HG03442 (cell line): ENCODE measurements at regions not wholly inside any gene's neighbourhood (a gene's known extent, or its start where the extent isn't known, plus 50 kb on each side); places are given as distances from the start of the nearest gene placed in this dataset.
"Not testable (repeated sequence)": the region's sequence is repeated elsewhere in the genome, so short reads cannot be mapped to it uniquely, and the experiment has no call there.

ENCODE experiments used
- ATAC-seq: cut with Tn5 transposase; IDR thresholded peaks from one replicate; pipeline ENCODE4 v1.9.1; 2021; ENCODE audit warnings: mild to moderate bottlenecking, moderate library complexity; ENCODE audit not compliant: unreplicated experiment

DNA sequence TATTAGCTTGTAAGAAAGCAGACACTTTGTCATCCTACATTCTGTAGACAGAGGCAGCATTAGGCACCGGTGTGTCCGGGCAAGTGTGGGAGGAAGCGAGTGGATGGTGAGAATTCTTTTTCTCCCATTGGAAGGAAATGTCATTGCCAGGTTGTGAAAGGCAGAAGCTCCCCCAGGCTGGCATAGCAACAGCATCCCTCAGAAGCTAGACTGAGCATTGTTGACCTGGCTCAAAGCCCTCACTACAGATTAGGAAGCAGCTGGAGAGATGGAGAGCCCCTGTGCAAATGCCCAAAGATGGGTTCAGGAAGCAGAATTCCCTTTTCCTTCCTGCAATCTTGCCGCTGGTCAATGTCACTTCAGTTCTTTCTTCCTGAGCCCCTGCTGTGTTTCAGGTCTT, 1299.3 kb downstream of the TBC1D22A start:
- ATAC-seq = no peak

GRCh38 chr22:48060266-48060665, 1297.8 kb downstream of the TBC1D22A start:
- no peak for ATAC-seq

- ATAC-seq = not testable (repeated sequence)
These were observed 1297.1 kb downstream of the TBC1D22A start for GRCh38 chr22:48059521-48059920.

GRCh38 chr22:48057116-48057835, 1294.8 kb downstream of the TBC1D22A start:
- no peak for ATAC-seq

DNA sequence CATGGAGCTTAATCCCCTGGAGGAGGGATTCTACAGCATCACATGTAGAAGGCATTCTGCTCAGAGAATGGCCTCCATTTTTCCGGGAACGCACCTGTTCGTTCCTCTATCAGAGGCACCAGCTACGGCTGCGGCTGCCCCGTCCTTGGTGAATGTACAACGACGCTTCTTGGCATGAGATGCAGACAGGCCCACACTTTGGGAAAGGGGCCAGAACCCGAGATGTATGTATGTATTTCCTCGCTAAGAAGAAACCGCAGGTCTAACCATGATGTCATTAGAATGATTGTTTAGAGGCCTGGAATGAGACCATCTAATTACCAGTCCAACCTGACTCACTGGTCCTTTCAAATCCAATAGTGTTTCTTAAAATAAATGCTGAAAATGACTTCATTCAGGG, 1293.4 kb downstream of the TBC1D22A start:
- ATAC-seq = no peak

- no peak for ATAC-seq
These were observed 1292.7 kb downstream of the TBC1D22A start for GRCh38 chr22:48055185-48055584.

DNA sequence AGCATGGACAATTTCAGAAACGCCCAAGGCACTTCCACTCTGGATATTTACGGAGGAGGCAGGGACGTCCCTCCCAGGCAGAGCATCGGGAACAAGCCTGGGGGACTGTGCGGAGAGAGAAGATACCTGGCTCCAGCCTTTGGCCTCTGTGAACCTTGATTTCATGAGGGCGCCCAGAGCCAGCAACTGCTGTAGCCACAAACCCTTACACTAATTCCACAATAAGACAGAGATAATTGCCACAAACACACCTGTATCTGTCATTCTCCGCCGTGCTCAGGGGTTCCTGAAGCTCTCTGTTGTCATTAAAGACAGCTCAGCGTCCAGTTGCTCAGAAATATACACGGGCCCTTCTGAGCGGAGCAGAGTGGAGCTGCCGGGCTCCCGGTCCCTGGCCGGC, 1292.1 kb downstream of the TBC1D22A start:
- no peak for ATAC-seq

DNA sequence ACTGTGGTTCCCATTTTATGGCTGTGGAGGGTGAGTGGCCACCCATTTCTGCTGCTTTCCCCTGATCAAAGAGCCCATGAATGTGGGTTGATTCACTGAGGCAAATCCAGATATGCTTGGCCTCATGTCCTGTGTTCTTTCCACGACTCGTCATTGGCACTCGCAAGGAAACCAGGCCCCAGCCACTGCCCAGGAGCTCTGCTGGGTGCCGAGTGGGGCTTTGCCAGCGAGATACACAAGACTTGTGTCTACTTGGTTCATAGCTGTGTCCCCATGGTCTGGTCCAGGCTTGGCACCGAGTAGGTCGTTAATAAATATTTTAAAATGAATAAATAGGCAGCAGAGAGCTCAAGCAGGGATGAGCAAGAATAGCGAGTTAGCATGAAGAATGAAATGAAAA, 1291.5 kb downstream of the TBC1D22A start:
- no peak for ATAC-seq

DNA sequence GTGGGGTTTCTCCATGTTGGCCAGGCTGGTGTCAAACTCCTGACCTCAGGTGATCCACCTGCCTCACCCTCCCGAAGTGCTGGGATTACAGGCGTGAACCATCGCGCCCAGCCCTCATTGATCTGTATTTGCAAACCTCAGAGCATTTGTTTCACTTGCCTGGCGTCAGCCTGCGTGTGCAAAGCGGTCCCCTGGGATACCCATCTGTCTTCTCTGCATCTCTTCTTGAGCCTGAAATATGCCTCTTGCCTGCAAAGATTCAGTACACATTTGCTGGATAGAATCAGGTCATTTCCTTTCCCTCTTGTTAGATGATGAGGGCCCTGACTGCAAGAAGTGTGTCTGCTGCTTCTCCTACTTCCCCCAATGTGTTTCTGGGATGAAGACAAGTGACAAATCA, 1291.0 kb downstream of the TBC1D22A start:
- ATAC-seq = no peak

DNA sequence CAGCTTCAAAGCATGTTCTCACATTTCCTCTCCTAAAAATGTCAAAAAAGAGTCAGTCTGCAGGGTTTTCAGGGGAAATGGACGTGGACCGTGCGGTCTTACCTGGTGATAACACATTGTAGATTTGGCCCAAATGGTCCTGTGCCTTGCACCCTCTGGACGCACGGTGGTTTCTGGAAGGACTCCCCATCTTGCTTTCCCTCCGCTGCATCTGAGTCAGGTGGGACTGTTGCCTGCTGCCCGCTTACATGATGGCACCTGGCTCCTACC, 1290.1 kb downstream of the TBC1D22A start:
- ATAC-seq = no peak

- no peak for ATAC-seq
These were observed 1289.6 kb downstream of the TBC1D22A start for GRCh38 chr22:48051796-48052620.

DNA sequence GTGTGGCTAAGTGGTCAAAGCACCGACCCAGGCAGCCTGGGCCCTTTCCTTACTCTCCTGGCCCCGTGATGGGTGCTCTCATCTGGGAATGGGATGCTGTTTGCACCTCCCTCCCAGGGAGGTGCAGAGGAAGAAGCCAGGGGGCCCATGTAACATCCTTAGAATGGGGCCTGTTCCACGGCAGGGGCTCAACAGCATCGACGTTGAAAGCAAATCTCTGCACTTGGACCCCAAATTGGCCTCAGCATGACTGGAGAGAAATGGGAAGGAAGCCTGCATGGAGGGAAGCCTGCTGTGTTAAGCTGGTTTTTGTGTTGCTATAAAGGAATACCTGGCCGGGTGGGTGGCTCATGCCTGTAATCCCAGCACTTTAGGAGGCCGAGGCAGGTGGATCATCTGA, 1288.4 kb downstream of the TBC1D22A start:
- no peak for ATAC-seq

GRCh38 chr22:48049116-48049515, 1286.7 kb downstream of the TBC1D22A start:
- no peak for ATAC-seq

DNA sequence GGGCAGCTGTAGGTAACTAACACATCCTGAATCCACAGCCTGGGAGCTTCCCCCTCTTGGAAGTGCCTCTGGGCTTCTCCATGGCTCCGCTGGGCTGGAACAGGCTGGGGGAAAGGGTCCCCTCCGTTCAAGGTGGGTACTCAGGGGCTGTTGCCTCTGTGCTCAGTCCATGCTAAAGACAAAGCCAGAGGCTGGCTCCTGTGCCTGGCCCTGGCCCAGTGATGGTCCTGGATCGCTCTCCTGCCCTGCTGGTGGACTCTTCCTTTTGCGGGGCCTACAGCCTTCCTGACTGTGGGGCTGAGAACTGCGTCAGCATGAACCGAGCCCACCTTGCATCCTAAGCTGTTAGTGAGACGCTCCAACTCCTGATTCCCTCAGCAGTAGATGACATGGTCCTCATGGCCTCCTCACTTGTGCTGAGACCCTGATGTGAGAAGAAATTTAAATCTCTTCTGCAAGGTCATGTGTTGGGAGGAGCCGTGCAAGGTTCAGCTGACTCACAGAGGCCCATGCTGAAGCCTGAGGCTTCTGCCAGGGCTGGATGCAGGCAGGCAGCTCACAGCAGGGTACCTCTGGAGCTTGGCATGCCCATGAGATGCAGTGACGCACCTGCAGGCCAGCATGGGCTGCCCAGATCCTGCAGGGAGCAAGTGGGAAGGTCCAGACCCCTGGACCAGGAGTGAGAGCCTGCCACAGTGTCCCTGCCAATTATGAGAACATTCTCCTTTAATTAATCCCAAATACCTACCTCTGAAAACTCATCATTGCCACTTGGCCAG, 1285.5 kb downstream of the TBC1D22A start:
- ATAC-seq = no peak

DNA sequence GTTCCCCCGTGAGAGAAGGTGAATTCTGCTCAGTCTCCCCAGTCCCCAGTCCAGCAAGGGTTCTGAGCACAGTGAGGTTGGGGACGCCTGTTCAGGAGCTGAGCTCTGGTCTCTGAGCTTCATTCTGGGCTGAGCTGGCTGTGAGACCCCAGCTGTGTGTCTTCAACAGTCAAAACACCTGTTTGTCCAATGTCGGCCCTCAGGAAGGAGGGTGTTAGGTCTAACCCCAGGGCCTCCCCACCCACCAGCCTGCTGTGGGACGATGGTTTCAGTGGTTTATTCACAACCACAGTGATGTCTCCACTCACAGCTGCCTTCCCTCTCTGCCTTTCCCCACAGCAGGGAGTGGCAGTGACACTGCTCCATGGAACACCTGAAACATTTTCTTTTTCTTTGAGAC, 1282.9 kb downstream of the TBC1D22A start:
- ATAC-seq = peak; percentile 45

- ATAC-seq = no peak
These were observed 1282.1 kb downstream of the TBC1D22A start for GRCh38 chr22:48044487-48045060.

DNA sequence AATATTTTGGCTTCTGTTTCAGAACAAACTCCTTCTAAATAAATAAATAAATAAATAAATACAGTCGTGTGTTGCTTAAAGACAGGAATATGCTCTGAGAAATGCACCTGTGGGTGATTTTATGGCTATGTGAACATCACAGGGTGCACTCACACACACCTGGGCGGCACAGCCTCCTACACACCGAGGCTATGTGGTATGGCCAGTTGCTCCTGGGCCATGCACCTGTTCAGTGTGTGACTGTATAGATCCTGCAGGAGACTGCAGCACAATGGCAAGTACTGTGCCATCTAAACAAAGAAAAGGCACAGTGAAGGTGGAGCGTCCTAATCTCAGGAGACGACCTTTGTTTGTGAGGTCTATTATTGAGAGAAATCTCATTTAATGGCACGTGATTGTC, 1281.1 kb downstream of the TBC1D22A start:
- no peak for ATAC-seq

- no peak for ATAC-seq
These were observed 1280.4 kb downstream of the TBC1D22A start for GRCh38 chr22:48042621-48043395.

GRCh38 chr22:48039326-48039725, 1276.9 kb downstream of the TBC1D22A start:
- ATAC-seq = no peak

GRCh38 chr22:48037618-48038017, 1275.2 kb downstream of the TBC1D22A start:
- no peak for ATAC-seq

DNA sequence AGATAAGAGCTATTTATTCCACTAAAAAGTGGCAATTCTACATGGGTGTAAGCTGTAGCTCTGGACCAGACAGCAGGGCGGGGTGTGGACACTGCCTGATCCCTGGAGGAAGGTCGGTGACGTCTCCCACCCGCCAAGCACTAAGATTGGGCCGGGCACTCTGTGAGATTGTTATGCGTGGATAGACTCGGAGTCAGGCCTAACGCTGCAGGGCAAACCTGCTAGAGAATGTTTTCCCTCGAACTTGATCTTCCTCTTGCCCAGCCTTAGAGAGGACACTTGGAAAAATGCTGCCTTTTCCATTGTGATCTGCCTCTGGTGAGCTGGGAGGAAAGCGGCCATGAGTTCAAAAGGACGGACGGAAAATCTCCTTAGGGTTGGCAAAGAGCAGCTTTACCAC, 1273.4 kb downstream of the TBC1D22A start:
- ATAC-seq = no peak
